ENCODE measurements at regions not wholly inside any gene's neighbourhood (a gene's known extent, or its start where the extent isn't known, plus 50 kb on each side); places are given as distances from the start of the nearest gene placed in this dataset.

DNA sequence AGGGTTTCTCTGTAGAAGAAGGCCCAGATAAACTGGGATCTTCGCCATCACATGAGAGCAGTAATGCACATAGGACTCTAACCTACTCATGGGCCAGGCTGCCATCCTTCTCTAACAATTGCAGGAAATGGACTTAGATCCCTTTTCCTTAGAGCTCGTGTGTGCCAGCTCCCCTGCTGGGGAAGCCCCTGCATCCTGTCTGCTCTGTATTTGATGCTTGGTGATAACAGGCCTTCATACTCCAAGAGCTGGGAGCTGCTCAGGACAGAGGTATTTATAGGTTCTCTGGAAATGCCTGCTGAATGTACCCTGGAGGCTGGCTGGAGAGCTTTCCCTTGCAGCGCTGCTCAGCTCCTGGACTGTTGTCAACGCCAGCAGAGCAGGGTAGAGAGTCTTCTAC, 249.6 kb downstream of the MTX2 start:
- intact Hi-C loops (cut with DNase I; ENCODE audit: low total_unique reads) (no loop called here), in situ Hi-C loops (cut with MboI; ENCODE audit: low sequenced_read_pairs in 4 of 4) (no loop called here)
- no peak overlapping the region for H3K27ac ChIP-seq
- DNase-seq (no peak), ATAC-seq (peak; percentile 47 to 62)
- no peaks in the 10 kb centered on the region for H3K9me3 ChIP-seq
- H3K36me3 ChIP-seq: no peaks in the 10 kb centered on the region
- no peak for TF ChIP-seq POLR2A (IDR thresholded peaks at IDR 0.05)
- TF ChIP-seq, protein P1, sequence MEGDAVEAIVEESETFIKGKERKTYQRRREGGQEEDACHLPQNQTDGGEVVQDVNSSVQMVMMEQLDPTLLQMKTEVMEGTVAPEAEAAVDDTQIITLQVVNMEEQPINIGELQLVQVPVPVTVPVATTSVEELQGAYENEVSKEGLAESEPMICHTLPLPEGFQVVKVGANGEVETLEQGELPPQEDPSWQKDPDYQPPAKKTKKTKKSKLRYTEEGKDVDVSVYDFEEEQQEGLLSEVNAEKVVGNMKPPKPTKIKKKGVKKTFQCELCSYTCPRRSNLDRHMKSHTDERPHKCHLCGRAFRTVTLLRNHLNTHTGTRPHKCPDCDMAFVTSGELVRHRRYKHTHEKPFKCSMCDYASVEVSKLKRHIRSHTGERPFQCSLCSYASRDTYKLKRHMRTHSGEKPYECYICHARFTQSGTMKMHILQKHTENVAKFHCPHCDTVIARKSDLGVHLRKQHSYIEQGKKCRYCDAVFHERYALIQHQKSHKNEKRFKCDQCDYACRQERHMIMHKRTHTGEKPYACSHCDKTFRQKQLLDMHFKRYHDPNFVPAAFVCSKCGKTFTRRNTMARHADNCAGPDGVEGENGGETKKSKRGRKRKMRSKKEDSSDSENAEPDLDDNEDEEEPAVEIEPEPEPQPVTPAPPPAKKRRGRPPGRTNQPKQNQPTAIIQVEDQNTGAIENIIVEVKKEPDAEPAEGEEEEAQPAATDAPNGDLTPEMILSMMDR (IDR thresholded peaks at IDR 0.05 in 4 of 5, conservative IDR thresholded peaks at IDR 0.05 in 1 of 5): no peak
- no peak overlapping the region for H3K4me3 ChIP-seq
- H3K4me1 ChIP-seq: no peaks in the 10 kb centered on the region
- H3K27me3 ChIP-seq: no peaks in the 10 kb centered on the region

DNA sequence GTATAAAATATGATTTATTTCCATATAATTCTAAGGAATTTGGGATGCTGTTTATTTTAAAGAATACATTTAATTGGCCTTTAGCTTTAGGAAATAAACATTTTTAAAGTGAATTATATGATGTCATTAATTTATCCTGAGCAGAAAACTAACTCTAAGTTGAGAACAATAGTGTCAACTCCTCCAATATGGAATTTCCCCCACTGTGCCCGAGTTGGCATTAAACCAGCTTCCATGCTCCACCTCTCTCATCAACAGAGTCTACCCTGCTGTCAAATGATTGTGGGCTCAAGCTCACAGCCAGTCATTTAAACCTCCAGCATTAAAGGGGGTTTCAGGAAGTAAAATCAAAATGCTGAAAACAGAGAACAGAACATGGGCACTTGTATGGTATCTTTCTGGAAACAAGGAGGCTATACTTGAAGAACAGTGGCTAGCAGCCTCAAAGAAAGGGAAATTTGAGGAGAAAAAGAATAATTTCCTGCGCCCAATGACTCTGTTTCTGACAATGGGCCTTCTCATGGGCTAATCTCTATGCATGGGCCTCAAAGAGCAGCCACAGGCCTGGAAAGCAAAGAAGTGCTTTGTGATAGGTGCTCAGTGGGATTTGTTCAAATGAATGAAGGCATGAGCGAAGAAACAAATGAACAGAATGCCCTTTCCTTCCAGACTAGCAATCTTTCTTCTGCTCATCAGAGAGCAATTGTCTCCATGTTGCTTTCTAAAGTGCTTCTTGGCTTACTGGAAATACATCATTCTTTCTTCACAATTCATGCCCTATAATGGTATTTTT, 252.8 kb downstream of the MTX2 start:
- H3K9me3 ChIP-seq: no peaks in the 10 kb centered on the region
- ATAC-seq: no peak
- TF ChIP-seq POLR2A (IDR thresholded peaks at IDR 0.05): no peak
- TF ChIP-seq, protein P1 (IDR thresholded peaks at IDR 0.05 in 4 of 5, conservative IDR thresholded peaks at IDR 0.05 in 1 of 5): no peak
- intact Hi-C loops (cut with DNase I; ENCODE audit: low total_unique reads): no loop called here
- no peaks in the 10 kb centered on the region for H3K36me3 ChIP-seq
- no peaks in the 10 kb centered on the region for H3K27me3 ChIP-seq
- in situ Hi-C loops (cut with MboI; ENCODE audit: low sequenced_read_pairs in 4 of 4): no loop called here
- H3K4me3 ChIP-seq: no peak overlapping the region
- H3K4me1 ChIP-seq: peaks cover 0 to 3% of the 10 kb centered on the region in 2 donors
- DNase-seq: no peak
- H3K27ac ChIP-seq: no peak overlapping the region

DNA sequence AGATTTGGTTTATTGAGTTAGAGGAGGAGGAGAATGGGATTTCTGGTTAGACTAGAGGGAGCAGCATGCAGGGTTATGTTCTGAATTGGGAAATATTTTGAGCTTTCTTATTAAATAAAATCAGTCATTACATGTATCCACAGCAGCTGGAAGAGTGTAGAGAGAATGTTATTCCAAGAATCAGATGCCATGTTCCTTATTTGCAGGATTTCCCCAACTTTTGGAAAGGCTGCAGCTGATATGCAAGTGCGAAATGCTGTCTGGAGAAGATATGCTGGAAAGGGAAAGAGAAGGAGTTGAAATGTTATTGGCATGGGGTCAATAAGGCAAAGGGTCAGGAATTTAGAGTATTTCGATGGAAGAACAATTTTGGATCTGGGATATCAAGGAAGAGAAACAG, 255.8 kb downstream of the MTX2 start:
- ATAC-seq: no peak

DNA sequence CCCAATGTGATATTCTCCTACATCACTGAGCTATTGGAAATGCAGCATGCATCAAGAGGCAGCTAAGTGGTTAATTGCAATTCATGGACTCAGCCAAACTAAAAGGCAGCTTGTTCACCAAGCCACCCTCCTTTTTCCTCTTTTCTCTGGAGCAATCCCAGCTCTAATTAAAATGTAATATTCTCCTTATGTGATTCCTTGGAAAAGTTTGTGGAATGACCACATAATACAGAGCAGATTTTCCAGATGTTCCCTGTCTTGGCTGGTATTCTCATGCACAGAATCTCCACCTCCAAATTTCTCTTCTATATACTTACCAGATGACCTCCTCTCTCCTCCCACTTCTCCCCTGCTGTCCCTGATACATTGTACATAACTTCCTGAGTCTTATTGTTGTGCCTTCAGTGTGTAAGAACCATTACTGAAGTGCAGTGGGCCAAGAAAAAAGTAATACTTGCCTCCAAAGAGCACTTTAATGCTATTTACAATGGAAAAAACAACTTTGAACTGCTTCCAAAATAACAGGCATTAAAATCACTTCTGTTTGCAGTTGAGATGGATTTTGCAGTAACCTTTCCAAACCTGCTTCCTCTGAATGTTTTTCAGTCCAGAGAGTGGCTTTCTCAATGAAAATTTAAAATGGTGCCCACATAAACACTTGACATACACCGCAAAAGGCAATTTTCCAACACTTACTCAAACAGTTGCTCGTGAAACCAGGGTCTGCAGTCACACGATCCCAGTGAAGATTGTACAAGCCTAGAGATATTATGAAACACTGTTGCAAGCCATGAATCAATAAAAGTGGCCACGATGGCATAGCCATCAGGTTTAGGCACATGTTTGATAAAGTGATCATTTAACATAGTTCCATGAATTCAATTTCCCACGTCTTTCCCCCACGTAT, 258.0 kb downstream of the MTX2 start:
- H3K9me3 ChIP-seq: no peaks in the 10 kb centered on the region
- H3K4me3 ChIP-seq: no peak overlapping the region
- peaks cover 0 to 8% of the 10 kb centered on the region in 2 donors for H3K4me1 ChIP-seq
- H3K27me3 ChIP-seq: no peaks in the 10 kb centered on the region
- H3K36me3 ChIP-seq: no peaks in the 10 kb centered on the region
- intact Hi-C loops (cut with DNase I; ENCODE audit: low total_unique reads): no loop called here
- ATAC-seq: no peak
- DNase-seq: no peak
- in situ Hi-C loops (cut with MboI; ENCODE audit: low sequenced_read_pairs in 4 of 4): no loop called here
- no peak overlapping the region for H3K27ac ChIP-seq
- TF ChIP-seq POLR2A (IDR thresholded peaks at IDR 0.05): no peak
- TF ChIP-seq, protein P1 (IDR thresholded peaks at IDR 0.05 in 4 of 5, conservative IDR thresholded peaks at IDR 0.05 in 1 of 5): no peak

More for the DNA sequence above, 255.8 kb downstream of the MTX2 start:
- intact Hi-C loops (cut with DNase I; ENCODE audit: low total_unique reads) (no loop called here), in situ Hi-C loops (cut with MboI; ENCODE audit: low sequenced_read_pairs in 4 of 4) (no loop called here)
- Histone ChIP-seq H3K4me1 (peaks cover 0 to 8% of the 10 kb centered on the region in 2 donors), H3K4me3 (no peak overlapping the region), H3K9me3 (no peaks in the 10 kb centered on the region), H3K36me3 (no peaks in the 10 kb centered on the region), H3K27me3 (no peaks in the 10 kb centered on the region), H3K27ac (no peak overlapping the region)
- no peak for DNase-seq
- TF ChIP-seq POLR2A (IDR thresholded peaks at IDR 0.05): no peak
- TF ChIP-seq, protein P1 (IDR thresholded peaks at IDR 0.05 in 4 of 5, conservative IDR thresholded peaks at IDR 0.05 in 1 of 5): no peak
